HK-2 (cell line): ENCODE measurements at regions not wholly inside any gene's neighbourhood (a gene's known extent, or its start where the extent isn't known, plus 50 kb on each side); places are given as distances from the start of the nearest gene placed in this dataset.

Experiments used
- DNase-seq: peaks from one replicate; pipeline ENCODE4 v3.0.0-alpha.2; 2018; ENCODE audit not compliant: unreplicated experiment

DNA sequence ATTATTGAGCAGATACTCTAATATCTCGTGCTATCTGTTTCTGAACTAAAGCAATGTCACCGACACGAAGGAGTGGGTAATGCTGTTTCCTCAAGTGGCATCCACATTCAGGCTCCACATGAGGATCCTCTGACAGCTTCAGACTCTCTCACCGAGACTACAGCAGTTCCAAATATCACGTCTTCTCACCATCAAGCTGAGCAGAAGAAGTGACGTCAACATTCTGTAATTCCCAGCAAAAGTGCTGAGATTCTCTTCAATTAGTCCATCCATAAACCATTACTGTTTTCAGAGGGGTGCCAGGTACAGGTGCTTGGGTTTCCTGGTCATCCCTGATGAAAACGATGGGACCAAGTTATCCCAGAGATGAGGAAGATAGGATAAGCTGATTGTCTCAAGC, 110.0 kb upstream of the DACH1 start:
- DNase-seq: no peak

DNA sequence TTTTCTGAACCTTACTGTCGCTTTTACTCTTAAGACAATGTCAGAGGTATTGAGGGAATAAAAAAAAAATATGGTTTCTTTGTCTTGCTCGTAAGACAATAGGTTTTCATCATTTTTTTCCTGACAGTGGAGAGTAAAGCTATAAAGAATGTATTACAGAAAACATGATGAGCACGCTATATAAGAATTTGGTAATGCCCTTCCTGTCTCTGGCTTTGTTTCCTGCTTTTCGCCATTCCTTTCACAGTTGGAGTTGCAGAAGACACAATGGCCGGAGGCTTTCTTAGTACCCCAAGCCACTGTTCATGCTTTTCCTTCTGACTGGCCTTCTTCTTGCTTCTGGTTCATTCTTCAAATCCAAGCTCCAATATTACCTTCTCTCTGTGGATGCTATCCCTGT, 101.0 kb upstream of the DACH1 start:
- no peak for DNase-seq

DNA sequence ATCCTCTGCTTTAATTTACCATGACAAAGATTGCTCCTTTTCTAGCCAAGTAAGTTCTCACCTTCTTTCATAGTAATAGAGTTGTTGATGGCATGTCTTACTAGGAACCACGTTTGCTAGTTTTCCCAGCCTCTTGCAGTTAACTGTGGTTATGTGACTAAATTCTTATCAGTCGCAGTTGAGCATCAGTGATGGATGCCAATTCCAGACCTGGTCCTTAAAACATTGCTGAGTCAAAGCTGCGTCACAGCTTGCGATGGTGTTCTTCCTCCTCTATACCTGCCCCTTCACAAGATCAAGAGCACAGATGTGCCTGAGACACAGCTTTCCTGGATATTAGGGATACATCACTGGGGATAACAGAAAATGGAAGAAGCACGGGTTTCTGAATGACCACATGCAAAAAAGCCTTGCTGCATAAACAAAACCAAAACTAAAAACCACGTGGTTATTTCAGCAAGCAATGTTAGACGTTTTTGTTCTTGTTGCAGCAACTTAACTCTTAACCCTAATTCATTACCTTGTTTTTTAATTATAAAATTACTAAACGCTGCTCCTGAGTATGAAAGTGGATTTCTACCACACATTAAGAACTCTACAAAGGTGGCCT, 97.6 kb upstream of the DACH1 start:
- DNase-seq: no peak

- no peak for DNase-seq
Measured at GRCh38 chr13:71962735-71963134, 95.7 kb upstream of the DACH1 start.

DNA sequence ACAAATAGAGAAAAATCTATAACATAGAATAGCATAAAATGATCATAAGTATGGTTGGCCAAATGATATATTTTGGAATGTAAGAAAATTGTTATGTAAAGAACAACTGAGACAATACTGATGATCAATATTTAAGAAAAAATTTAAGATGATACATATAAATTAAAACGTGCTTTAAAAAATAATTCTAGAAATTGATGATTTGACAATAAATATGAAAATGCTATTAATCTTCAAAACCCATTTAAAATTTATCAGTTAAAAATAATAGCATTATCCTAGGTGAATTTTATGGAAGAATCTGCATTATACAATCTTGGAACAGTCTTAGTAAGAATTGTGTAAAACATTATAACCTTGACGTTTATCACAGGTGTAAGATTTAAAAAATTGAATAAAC, 95.1 kb upstream of the DACH1 start:
- no peak for DNase-seq

DNA sequence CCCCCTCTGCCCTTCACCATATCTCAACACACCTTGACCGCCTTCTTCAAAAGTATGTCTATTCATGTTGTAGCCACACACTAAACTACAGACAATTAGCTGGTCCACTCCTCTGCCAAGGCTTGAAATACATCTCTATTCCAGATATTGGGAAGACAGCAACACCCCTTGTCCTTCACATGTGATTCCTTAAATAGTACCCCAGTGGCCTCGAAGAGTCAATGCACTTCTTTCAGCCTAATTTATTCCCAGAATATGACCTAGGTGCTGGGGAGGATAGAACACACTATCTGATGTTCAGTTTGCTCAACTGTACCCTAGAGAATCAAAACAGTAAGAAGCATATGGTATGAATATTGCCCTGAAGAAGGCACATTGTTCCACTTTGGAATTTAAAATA, 82.4 kb upstream of the DACH1 start:
- DNase-seq: no peak

- DNase-seq: no peak
Measured at GRCh38 chr13:71939186-71939585, 72.2 kb upstream of the DACH1 start.

DNA sequence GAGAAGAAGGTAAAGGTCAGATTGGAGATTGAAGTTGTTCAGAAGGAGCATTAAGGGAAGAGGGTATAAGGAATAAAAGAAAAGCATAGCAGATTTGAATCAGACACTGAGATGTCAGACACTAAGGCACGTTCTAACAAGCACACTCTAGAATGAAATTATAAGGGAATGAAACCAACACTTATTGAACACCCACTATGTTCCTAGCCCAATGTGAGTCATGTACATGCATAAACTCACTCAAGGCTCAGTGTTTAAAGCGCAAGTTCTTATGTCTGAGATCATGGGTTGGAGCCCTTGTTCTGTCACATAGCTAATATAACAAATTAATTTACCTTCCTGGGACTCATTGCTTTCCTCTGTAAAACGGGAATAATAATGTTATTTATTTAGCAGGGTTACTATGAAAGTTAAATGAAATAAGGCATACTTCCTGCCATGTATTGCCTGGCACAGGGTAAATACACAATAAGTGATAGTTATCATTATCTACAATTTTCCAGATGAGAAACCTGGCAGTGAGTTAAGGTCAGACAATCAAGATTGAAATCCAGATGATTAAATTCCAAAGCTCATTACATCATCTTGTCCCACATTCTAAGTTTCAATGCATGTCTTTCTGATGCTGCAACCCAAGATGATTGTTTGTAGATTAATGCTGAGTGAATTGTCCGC, 68.3 kb upstream of the DACH1 start:
- DNase-seq: no peak

- DNase-seq: no peak
Measured at GRCh38 chr13:71924931-71925330, 57.9 kb upstream of the DACH1 start.

DNA sequence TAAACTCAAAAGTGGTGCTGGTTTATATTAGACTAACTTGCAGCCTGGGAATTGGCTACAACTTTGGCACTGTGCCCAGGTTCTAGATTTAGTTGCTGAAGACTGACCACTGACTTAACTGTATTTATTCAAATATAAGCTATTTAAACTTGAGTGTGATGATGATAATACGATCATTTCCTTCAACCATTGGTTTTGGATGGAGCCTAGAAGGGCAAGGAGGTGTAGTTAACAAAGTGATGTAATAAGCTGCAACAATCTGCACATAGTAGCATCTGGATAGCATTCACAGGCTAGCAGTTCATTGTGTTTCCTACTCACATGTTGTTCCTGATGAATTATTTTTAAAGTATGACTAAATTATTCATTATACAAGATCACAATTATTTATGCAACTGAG, 55.2 kb upstream of the DACH1 start:
- no peak for DNase-seq
